BLaER1 (cell line): ENCODE measurements at regions not wholly inside any gene's neighbourhood (a gene's known extent, or its start where the extent isn't known, plus 50 kb on each side); places are given as distances from the start of the nearest gene placed in this dataset.

Experiments
- H3K27ac ChIP-seq: shearing (Covaris generic); formaldehyde crosslinking; 2 replicates; pipeline ENCODE4 v1.8.1; 2022
- H3K27me3 ChIP-seq: shearing (Covaris generic); formaldehyde crosslinking; 2 replicates; pipeline ENCODE4 v1.8.1; 2022
- H3K36me3 ChIP-seq: shearing (Covaris generic); formaldehyde crosslinking; 2 replicates; pipeline ENCODE4 v1.8.1; 2022
- H3K4me1 ChIP-seq: shearing (Covaris generic); formaldehyde crosslinking; 2 replicates; pipeline ENCODE4 v1.8.1; 2022
- H3K4me2 ChIP-seq: shearing (Covaris generic); formaldehyde crosslinking; 2 replicates; pipeline ENCODE4 v1.8.1; 2022
- H3K4me3 ChIP-seq: shearing (Covaris generic); formaldehyde crosslinking; 2 replicates; pipeline ENCODE4 v1.8.1; 2022
- H3K9ac ChIP-seq: shearing (Covaris generic); formaldehyde crosslinking; 2 replicates; pipeline ENCODE4 v1.8.1; 2022
- H3K9me3 ChIP-seq: shearing (Covaris generic); formaldehyde crosslinking; 2 replicates; pipeline ENCODE4 v1.8.1; 2022
- H4K20me1 ChIP-seq: shearing (Covaris generic); formaldehyde crosslinking; 2 replicates; pipeline ENCODE4 v1.8.1; 2022
- Cebpa-rat ChIP-seq: shearing (Covaris generic); IDR thresholded peaks from 2 replicates; pipeline ENCODE4 v1.8.1; 2022

- Histone ChIP-seq H4K20me1 (no peaks in the 10 kb centered on the region), H3K9me3 (no peaks in the 10 kb centered on the region), H3K36me3 (no peaks in the 10 kb centered on the region), H3K9ac (no peak overlapping the region), H3K4me1 (no peaks in the 10 kb centered on the region), H3K4me3 (no peak overlapping the region), H3K27ac (no peak overlapping the region), H3K4me2 (no peak overlapping the region), H3K27me3 (no peaks in the 10 kb centered on the region)
- TF ChIP-seq Cebpa-rat: no peak
Observed at GRCh38 chr11:30811226-30811755, 225.1 kb upstream of the MPPED2 start.

GRCh38 chr11:30810116-30810515 is 224.0 kb upstream of the MPPED2 start:
- Histone ChIP-seq H3K27ac (no peak overlapping the region), H3K9me3 (no peaks in the 10 kb centered on the region), H3K36me3 (no peaks in the 10 kb centered on the region), H4K20me1 (no peaks in the 10 kb centered on the region), H3K4me3 (no peak overlapping the region), H3K27me3 (no peaks in the 10 kb centered on the region), H3K4me2 (no peak overlapping the region), H3K9ac (no peak overlapping the region), H3K4me1 (no peaks in the 10 kb centered on the region)
- no peak for TF ChIP-seq Cebpa-rat

GRCh38 chr11:30801357-30801756 is 215.2 kb upstream of the MPPED2 start:
- H4K20me1 ChIP-seq: no peaks in the 10 kb centered on the region
- no peaks in the 10 kb centered on the region; the same call in 1 of the 2 replicates for H3K9me3 ChIP-seq
- H3K36me3 ChIP-seq: no peaks in the 10 kb centered on the region
- no peak overlapping the region for H3K4me3 ChIP-seq
- H3K9ac ChIP-seq: no peak overlapping the region
- no peak overlapping the region for H3K4me2 ChIP-seq
- H3K4me1 ChIP-seq: no peaks in the 10 kb centered on the region
- H3K27me3 ChIP-seq: no peaks in the 10 kb centered on the region
- TF ChIP-seq Cebpa-rat: no peak
- no peak overlapping the region for H3K27ac ChIP-seq

GRCh38 chr11:30800904-30801303 is 214.8 kb upstream of the MPPED2 start:
- Histone ChIP-seq H4K20me1 (no peaks in the 10 kb centered on the region), H3K4me2 (no peak overlapping the region), H3K4me3 (no peak overlapping the region), H3K9ac (no peak overlapping the region), H3K36me3 (no peaks in the 10 kb centered on the region), H3K27ac (no peak overlapping the region), H3K9me3 (no peaks in the 10 kb centered on the region; the same call in 1 of the 2 replicates), H3K4me1 (no peaks in the 10 kb centered on the region), H3K27me3 (no peaks in the 10 kb centered on the region)
- TF ChIP-seq Cebpa-rat: no peak

GRCh38 chr11:30798547-30799236 is 212.5 kb upstream of the MPPED2 start:
- Histone ChIP-seq H3K9ac (no peak overlapping the region), H3K4me1 (no peaks in the 10 kb centered on the region), H3K27ac (no peak overlapping the region)

GRCh38 chr11:30789270-30789669 is 203.1 kb upstream of the MPPED2 start:
- TF ChIP-seq Cebpa-rat: no peak
- no peak overlapping the region for H3K4me3 ChIP-seq
- no peaks in the 10 kb centered on the region for H3K9me3 ChIP-seq
- no peaks in the 10 kb centered on the region for H3K27me3 ChIP-seq
- H3K36me3 ChIP-seq: no peaks in the 10 kb centered on the region
- H3K9ac ChIP-seq: no peak overlapping the region
- H3K4me2 ChIP-seq: no peak overlapping the region
- peak overlapping the region; percentile 9; the same call in 1 of the 2 replicates for H3K27ac ChIP-seq
- no peaks in the 10 kb centered on the region; the same call in 1 of the 2 replicates for H3K4me1 ChIP-seq
- H4K20me1 ChIP-seq: no peaks in the 10 kb centered on the region

More at GRCh38 chr11:30798547-30799236, 212.5 kb upstream of the MPPED2 start:
- no peaks in the 10 kb centered on the region for H4K20me1 ChIP-seq
- no peaks in the 10 kb centered on the region for H3K36me3 ChIP-seq
- no peak overlapping the region for H3K4me2 ChIP-seq
- H3K4me3 ChIP-seq: no peak overlapping the region
- no peak for TF ChIP-seq Cebpa-rat
- no peaks in the 10 kb centered on the region for H3K27me3 ChIP-seq
- H3K9me3 ChIP-seq: no peaks in the 10 kb centered on the region; the same call in 1 of the 2 replicates

GRCh38 chr11:30788849-30789248 is 202.7 kb upstream of the MPPED2 start:
- no peak overlapping the region for H3K4me2 ChIP-seq
- H3K36me3 ChIP-seq: no peaks in the 10 kb centered on the region
- H3K9me3 ChIP-seq: no peaks in the 10 kb centered on the region
- H3K27me3 ChIP-seq: no peaks in the 10 kb centered on the region
- H3K27ac ChIP-seq: peak overlapping the region; percentile 9; the same call in 1 of the 2 replicates
- no peaks in the 10 kb centered on the region for H4K20me1 ChIP-seq
- TF ChIP-seq Cebpa-rat: no peak
- H3K9ac ChIP-seq: no peak overlapping the region
- no peaks in the 10 kb centered on the region; the same call in 1 of the 2 replicates for H3K4me1 ChIP-seq
- H3K4me3 ChIP-seq: no peak overlapping the region

- Histone ChIP-seq H3K27me3 (no peaks in the 10 kb centered on the region), H3K9ac (no peak overlapping the region), H4K20me1 (no peaks in the 10 kb centered on the region), H3K4me1 (no peaks in the 10 kb centered on the region; the same call in 1 of the 2 replicates), H3K4me2 (no peak overlapping the region), H3K27ac (no peak overlapping the region), H3K4me3 (no peak overlapping the region), H3K36me3 (no peaks in the 10 kb centered on the region), H3K9me3 (no peaks in the 10 kb centered on the region)
- no peak for TF ChIP-seq Cebpa-rat
Observed at GRCh38 chr11:30786256-30787110, 200.3 kb upstream of the MPPED2 start.

- Histone ChIP-seq H3K9ac (no peak overlapping the region), H3K4me3 (no peak overlapping the region), H3K27me3 (no peaks in the 10 kb centered on the region), H3K4me1 (no peaks in the 10 kb centered on the region), H4K20me1 (no peaks in the 10 kb centered on the region), H3K9me3 (no peaks in the 10 kb centered on the region), H3K27ac (no peak overlapping the region), H3K36me3 (no peaks in the 10 kb centered on the region), H3K4me2 (no peak overlapping the region)
- no peak for TF ChIP-seq Cebpa-rat
Observed at GRCh38 chr11:30778596-30778995, 192.4 kb upstream of the MPPED2 start.

GRCh38 chr11:30775233-30775522 is 189.0 kb upstream of the MPPED2 start:
- Histone ChIP-seq H3K36me3 (no peaks in the 10 kb centered on the region), H3K27me3 (no peaks in the 10 kb centered on the region), H3K4me2 (no peak overlapping the region), H3K9me3 (no peaks in the 10 kb centered on the region), H3K9ac (no peak overlapping the region), H3K4me3 (no peak overlapping the region), H4K20me1 (no peaks in the 10 kb centered on the region), H3K27ac (no peak overlapping the region), H3K4me1 (no peaks in the 10 kb centered on the region)
- no peak for TF ChIP-seq Cebpa-rat
